ENCODE measurements at regions not wholly inside any gene's neighbourhood (a gene's known extent, or its start where the extent isn't known, plus 50 kb on each side); places are given as distances from the start of the nearest gene placed in this dataset.
"Not testable (repeated sequence)": the region's sequence is repeated elsewhere in the genome, so short reads cannot be mapped to it uniquely, and the experiment has no call there.

DNA sequence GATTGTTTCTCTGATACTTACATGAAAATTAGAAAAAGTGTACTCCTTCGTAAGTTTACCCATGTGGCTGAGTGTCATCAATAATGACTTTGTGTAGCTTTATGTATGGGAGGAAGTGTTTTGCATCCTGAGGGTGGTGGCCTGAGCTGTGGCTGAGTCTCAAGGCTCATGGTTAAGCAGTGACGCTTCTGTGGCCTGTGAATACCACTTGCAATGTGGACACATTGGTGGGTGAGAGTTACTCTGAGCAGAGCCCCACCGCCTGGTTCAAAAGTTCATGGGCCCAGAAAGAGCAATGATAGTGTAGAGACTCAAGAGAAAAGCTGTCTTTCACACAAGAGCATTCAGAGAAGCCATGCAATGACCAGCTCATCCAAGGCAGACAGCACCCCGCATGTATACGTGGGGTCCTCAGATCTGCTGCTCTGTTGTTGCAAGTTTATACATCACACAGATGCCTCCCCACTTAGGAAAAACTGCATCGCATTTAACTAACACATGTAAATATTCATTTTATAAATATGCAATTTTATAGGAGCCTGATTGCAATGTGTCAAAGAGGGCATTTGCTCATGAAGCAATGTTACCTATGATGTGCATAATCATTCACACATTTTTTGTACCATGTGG, 55.1 kb upstream of the FRMD6 start:
- H3K4me3 ChIP-seq = no peak overlapping the region
- no peaks in the 10 kb centered on the region for H3K27me3 ChIP-seq
- 92 to 97% methylated on average over 6 of the region's 6 CpGs for WGBS, 2 donors (ENCODE audit: low coverage in 1 of 2)
- no peaks in the 10 kb centered on the region for H3K9me3 ChIP-seq
- TF ChIP-seq EP300 (IDR thresholded peaks at IDR 0.05) (no peak), POLR2A (IDR thresholded peaks at IDR 0.05) (no peak), POLR2AphosphoS5 (IDR thresholded peaks at IDR 0.05) (no peak)
- TF ChIP-seq, protein P1, sequence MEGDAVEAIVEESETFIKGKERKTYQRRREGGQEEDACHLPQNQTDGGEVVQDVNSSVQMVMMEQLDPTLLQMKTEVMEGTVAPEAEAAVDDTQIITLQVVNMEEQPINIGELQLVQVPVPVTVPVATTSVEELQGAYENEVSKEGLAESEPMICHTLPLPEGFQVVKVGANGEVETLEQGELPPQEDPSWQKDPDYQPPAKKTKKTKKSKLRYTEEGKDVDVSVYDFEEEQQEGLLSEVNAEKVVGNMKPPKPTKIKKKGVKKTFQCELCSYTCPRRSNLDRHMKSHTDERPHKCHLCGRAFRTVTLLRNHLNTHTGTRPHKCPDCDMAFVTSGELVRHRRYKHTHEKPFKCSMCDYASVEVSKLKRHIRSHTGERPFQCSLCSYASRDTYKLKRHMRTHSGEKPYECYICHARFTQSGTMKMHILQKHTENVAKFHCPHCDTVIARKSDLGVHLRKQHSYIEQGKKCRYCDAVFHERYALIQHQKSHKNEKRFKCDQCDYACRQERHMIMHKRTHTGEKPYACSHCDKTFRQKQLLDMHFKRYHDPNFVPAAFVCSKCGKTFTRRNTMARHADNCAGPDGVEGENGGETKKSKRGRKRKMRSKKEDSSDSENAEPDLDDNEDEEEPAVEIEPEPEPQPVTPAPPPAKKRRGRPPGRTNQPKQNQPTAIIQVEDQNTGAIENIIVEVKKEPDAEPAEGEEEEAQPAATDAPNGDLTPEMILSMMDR (IDR thresholded peaks at IDR 0.05) = no peak
- H3K36me3 ChIP-seq = no peaks in the 10 kb centered on the region
- no peak for ATAC-seq
- peaks cover 0 to 34% (median 0%) of the 10 kb centered on the region in 3 donors for H3K4me1 ChIP-seq
- H3K27ac ChIP-seq = no peak overlapping the region

DNA sequence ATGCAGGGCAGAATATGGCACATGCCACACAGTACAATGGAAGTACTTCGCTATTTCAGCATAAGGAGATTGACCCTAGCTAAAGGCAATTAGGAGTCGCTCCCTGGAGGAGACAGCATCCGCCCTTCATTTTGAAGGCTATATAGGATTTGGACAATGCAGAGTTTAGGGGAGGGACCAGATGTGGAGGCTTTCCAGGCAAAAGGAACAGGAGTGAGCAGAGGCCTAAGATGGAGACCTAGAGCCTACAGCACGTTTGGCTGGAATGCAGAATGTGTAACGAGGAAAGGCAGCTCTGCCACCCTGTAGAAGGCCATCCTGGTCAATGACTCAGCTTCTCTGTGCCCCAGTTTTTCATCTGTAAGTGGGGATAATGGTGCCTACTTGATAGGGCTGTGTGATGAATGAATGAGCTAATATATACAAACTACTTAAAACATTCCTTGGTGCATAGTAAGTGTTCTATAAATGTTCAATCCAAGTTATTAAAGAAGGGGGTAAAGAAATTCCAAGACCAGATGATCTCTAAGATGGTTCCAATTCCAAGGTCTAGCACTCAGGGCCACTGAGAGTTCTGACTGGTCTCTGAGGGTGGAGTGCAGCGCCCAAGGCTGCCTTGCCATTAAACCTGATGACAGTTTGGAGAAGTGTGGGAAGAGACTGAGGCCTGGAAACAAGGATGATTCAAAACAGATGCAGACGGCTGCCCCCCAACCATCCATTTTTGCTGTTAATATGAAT, 54.3 kb upstream of the FRMD6 start:
- peaks cover 0 to 34% (median 0%) of the 10 kb centered on the region in 3 donors for H3K4me1 ChIP-seq
- TF ChIP-seq POLR2A (IDR thresholded peaks at IDR 0.05) (no peak), POLR2AphosphoS5 (IDR thresholded peaks at IDR 0.05) (no peak), EP300 (IDR thresholded peaks at IDR 0.05) (no peak)
- TF ChIP-seq, protein P1 (IDR thresholded peaks at IDR 0.05) = no peak
- WGBS, 2 donors (ENCODE audit: low coverage in 1 of 2) = 70 to 73% methylated on average over 7 of the region's 7 CpGs
- H3K27ac ChIP-seq = no peak overlapping the region
- ATAC-seq = no peak
- no peak overlapping the region for H3K4me3 ChIP-seq
- H3K27me3 ChIP-seq = no peaks in the 10 kb centered on the region
- no peaks in the 10 kb centered on the region for H3K36me3 ChIP-seq
- no peaks in the 10 kb centered on the region for H3K9me3 ChIP-seq

DNA sequence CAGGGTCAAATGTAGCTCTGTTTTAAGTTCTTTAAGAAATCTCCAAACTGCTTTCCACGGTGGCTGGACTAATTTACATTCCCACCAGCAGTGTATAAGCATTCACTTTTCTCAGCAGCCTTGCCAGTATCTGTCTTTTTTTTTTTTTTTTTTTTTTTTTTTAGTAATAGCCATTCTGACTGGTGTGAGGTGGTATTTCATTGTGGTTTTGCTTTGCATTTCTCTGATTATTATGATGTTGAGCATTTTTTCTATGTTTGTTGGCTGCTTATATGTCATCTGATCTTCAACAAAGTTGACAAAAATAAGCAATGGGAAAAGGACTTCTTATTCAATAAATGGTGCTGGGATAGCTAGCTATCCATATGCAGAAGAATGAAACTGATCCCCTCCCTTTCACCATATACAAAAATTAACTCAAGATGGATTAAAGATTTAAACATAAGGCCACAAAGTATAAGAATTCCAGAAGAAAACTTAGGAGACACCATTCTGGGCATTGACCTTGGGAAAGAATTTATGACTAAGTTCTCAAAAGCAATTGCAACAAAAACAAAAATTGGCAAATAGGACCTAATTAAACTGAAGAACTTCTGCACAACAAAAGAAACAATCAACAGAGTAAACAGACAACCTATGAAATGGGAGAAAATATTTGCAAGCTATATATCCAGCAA, 52.6 kb upstream of the FRMD6 start:
- peaks cover 0 to 23% (median 0%) of the 10 kb centered on the region in 3 donors for H3K4me1 ChIP-seq
- H3K27ac ChIP-seq, H3K4me3 ChIP-seq: not testable (repeated sequence)

DNA sequence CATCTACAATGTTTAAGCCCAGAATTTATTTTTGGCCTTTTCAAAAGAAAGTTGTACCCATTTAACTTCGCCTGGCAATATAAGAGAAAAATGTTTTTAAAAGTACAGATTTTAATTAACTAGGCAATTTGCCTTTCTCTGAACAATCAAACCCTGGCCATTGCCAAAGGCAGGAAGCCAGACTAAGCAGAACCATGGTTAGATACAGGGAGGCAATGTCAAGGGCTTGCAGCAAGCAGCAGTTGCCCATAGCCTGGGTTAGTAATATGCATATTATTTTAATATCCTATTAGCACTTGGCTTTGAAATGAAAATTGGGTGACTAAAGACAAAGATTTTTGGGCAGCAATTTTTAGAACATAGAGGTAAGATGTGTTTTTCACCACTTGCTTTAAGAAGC, 51.1 kb upstream of the FRMD6 start:
- Histone ChIP-seq H3K4me1 (peaks cover 0 to 23% (median 0%) of the 10 kb centered on the region in 3 donors), H3K27ac (peak overlapping the region in 1 of 4 donors; percentile 53), H3K27me3 (no peaks in the 10 kb centered on the region), H3K4me3 (no peak overlapping the region), H3K36me3 (no peaks in the 10 kb centered on the region), H3K9me3 (no peaks in the 10 kb centered on the region)
- no peak for ATAC-seq
- TF ChIP-seq POLR2AphosphoS5 (IDR thresholded peaks at IDR 0.05) (no peak), EP300 (IDR thresholded peaks at IDR 0.05) (no peak), POLR2A (IDR thresholded peaks at IDR 0.05) (no peak)
- TF ChIP-seq, protein P1 (IDR thresholded peaks at IDR 0.05) = no peak
- 67% methylated on average over 1 of the region's 1 CpG for whole genome bisulfite sequencing, 2 donors (ENCODE audit: low coverage in 1 of 2)

More for the DNA sequence above, 52.6 kb upstream of the FRMD6 start:
- H3K27me3 ChIP-seq, H3K9me3 ChIP-seq, H3K36me3 ChIP-seq, ATAC-seq: not testable (repeated sequence)
- 11 to 71% methylated on average over 1 of the region's 1 CpG for WGBS, 2 donors (ENCODE audit: low coverage in 1 of 2)

Small RNAs in the stretch of these regions (small RNA-seq; reads per million reads assigned to genes)
- 0 reads per million in 4 donors for gene RNU6-1291P
